T-helper 1 cell treated with Interleukin-12 subunit alpha and Interleukin-12 subunit beta and Interleukin-4 antibody, amounts not matched to agents 30 μg/mL and 1 μg/mL, for 36 hours (primary cell): ENCODE measurements at regions not wholly inside any gene's neighbourhood (a gene's known extent, or its start where the extent isn't known, plus 50 kb on each side); places are given as distances from the start of the nearest gene placed in this dataset.

Source experiments
- H3K27ac Mint-ChIP-seq: one replicate; pipeline ENCODE4 v1.8.0; 2021; ENCODE audit warnings: mild to moderate bottlenecking, mixed read lengths
- H3K27me3 Mint-ChIP-seq: one replicate; pipeline ENCODE4 v1.8.0; 2021; ENCODE audit warnings: low read depth, mixed read lengths
- H3K36me3 Mint-ChIP-seq: one replicate; pipeline ENCODE4 v1.8.0; 2021; ENCODE audit warnings: low read depth, mixed read lengths
- H3K4me1 Mint-ChIP-seq: one replicate; pipeline ENCODE4 v1.8.0; 2021; ENCODE audit warnings: low read depth, mixed read lengths
- H3K4me3 Mint-ChIP-seq: one replicate; pipeline ENCODE4 v1.8.0; 2021; ENCODE audit warnings: mild to moderate bottlenecking, moderate library complexity, mixed read lengths
- H3K9me3 Mint-ChIP-seq: one replicate; pipeline ENCODE4 v1.8.0; 2021; ENCODE audit warnings: mixed read lengths

DNA sequence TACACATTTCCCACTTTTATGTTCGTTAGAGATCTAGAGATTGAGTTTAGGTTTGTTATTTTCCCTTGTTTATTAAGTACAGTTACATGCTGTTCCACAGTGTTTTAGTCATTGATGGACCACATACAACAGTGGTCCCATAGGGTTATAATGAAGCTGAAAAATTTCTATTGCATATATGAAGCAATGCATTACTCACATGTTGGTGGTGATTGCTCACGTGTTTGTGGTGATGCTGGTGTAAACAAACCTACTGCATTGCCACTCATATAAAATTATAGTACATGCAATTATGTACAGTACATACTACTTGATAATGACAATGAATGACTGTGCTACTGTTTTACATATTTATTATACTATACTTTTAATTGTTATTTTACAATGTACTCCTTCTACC, 51.0 kb upstream of the NXPH2 start:
- Mint-ChIP-seq H3K4me1 (no peaks in the 10 kb centered on the region), H3K27me3 (no peaks in the 10 kb centered on the region)

DNA sequence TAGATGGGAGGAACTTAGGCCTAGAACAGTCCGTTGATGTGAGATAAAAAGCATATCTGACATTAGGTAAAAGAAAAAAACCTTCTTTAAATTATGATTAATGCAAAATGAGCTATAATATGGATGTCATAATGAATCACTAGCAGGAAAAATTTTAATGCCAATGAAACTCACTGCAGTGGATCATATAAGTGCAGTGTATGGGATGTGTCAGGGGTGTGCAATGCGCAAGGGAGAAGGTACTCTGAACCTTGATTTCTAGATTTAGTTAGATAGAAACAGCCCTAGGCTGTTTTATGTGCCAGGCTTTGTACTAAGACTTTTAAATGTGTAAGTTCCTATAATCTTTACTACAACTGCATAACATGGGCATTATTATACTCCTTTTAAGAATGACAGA, 50.4 kb upstream of the NXPH2 start:
- Mint-ChIP-seq H3K9me3 (no peaks in the 10 kb centered on the region), H3K4me1 (no peaks in the 10 kb centered on the region), H3K27me3 (no peaks in the 10 kb centered on the region), H3K4me3 (no peak overlapping the region), H3K36me3 (no peaks in the 10 kb centered on the region), H3K27ac (no peak overlapping the region)

More for the DNA sequence above, 51.0 kb upstream of the NXPH2 start:
- no peaks in the 10 kb centered on the region for H3K36me3 Mint-ChIP-seq
- no peak overlapping the region for H3K4me3 Mint-ChIP-seq
- no peaks in the 10 kb centered on the region for H3K9me3 Mint-ChIP-seq
- H3K27ac Mint-ChIP-seq = no peak overlapping the region
